ENCODE measurements at regions not wholly inside any gene's neighbourhood (a gene's known extent, or its start where the extent isn't known, plus 50 kb on each side); places are given as distances from the start of the nearest gene placed in this dataset.

DNA sequence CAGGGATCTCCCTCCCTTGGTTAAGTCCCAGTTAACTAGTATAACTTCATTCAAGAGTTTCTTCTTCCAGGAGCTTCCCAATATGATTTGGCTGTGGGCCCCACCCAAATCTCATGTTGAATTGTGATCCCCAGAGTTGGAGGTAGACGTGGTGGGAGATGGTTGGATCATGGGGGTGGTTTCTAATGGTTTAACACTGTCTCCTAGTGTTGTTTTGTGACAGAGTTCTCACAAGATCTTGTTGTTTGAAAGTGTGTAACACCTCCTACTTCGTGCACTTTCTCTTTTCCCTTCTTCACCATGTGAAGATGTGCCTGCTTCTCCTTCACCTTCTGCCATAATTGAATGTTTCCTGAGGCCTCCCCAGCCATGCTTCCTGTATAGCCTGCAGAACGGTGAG, 251.8 kb upstream of the FGGY start:
- TF ChIP-seq, protein P1, sequence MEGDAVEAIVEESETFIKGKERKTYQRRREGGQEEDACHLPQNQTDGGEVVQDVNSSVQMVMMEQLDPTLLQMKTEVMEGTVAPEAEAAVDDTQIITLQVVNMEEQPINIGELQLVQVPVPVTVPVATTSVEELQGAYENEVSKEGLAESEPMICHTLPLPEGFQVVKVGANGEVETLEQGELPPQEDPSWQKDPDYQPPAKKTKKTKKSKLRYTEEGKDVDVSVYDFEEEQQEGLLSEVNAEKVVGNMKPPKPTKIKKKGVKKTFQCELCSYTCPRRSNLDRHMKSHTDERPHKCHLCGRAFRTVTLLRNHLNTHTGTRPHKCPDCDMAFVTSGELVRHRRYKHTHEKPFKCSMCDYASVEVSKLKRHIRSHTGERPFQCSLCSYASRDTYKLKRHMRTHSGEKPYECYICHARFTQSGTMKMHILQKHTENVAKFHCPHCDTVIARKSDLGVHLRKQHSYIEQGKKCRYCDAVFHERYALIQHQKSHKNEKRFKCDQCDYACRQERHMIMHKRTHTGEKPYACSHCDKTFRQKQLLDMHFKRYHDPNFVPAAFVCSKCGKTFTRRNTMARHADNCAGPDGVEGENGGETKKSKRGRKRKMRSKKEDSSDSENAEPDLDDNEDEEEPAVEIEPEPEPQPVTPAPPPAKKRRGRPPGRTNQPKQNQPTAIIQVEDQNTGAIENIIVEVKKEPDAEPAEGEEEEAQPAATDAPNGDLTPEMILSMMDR (IDR thresholded peaks at IDR 0.05), result no peak
- TF ChIP-seq POLR2A (IDR thresholded peaks at IDR 0.05), result no peak
- TF ChIP-seq POLR2AphosphoS5 (IDR thresholded peaks at IDR 0.05), result no peak

Data from sigmoid colon (tissue), 4 donors.